Hindlimb muscle (tissue), 1 donor: ENCODE measurements at regions not wholly inside any gene's neighbourhood (a gene's known extent, or its start where the extent isn't known, plus 50 kb on each side); places are given as distances from the start of the nearest gene placed in this dataset.
"Not testable (repeated sequence)": the region's sequence is repeated elsewhere in the genome, so short reads cannot be mapped to it uniquely, and the experiment has no call there.

Source experiments
- DNase-seq: peaks from one replicate; pipeline ENCODE4 v3.0.0-alpha.2; 2013

- no peak for DNase-seq
Observed at GRCh38 chr10:118918116-118918515, 111.4 kb upstream of the NANOS1 start.

GRCh38 chr10:118918587-118918986 lies 110.9 kb upstream of the NANOS1 start:
- no peak for DNase-seq

- DNase-seq, result no peak
Observed at GRCh38 chr10:118920206-118920605, 109.3 kb upstream of the NANOS1 start.

- DNase-seq, result no peak
Observed at GRCh38 chr10:118922226-118922625, 107.3 kb upstream of the NANOS1 start.

- DNase-seq, result no peak
Observed at GRCh38 chr10:118922972-118923371, 106.5 kb upstream of the NANOS1 start.

GRCh38 chr10:118924493-118924892 lies 105.0 kb upstream of the NANOS1 start:
- no peak for DNase-seq

GRCh38 chr10:118925404-118926071 lies 104.0 kb upstream of the NANOS1 start:
- DNase-seq, result no peak

- DNase-seq, result no peak
Observed at GRCh38 chr10:118926072-118926417, 103.5 kb upstream of the NANOS1 start.

- DNase-seq, result no peak
Observed at GRCh38 chr10:118926441-118926840, 103.1 kb upstream of the NANOS1 start.

- no peak for DNase-seq
Observed at GRCh38 chr10:118926903-118927302, 102.6 kb upstream of the NANOS1 start.

- DNase-seq, result no peak
Observed at GRCh38 chr10:118927321-118927720, 102.2 kb upstream of the NANOS1 start.

- no peak for DNase-seq
Observed at GRCh38 chr10:118930614-118931013, 98.9 kb upstream of the NANOS1 start.

- DNase-seq, result no peak
Observed at GRCh38 chr10:118931436-118931835, 98.1 kb upstream of the NANOS1 start.

GRCh38 chr10:118932154-118932553 lies 97.4 kb upstream of the NANOS1 start:
- not testable (repeated sequence) for DNase-seq

- DNase-seq, result no peak
Observed at GRCh38 chr10:118937226-118937625, 92.3 kb upstream of the NANOS1 start.

GRCh38 chr10:118939211-118940007 lies 90.1 kb upstream of the NANOS1 start:
- DNase-seq, result no peak

GRCh38 chr10:118940386-118940785 lies 89.1 kb upstream of the NANOS1 start:
- no peak for DNase-seq

GRCh38 chr10:118943253-118943652 lies 86.3 kb upstream of the NANOS1 start:
- no peak for DNase-seq

GRCh38 chr10:118944959-118945633 lies 84.4 kb upstream of the NANOS1 start:
- no peak for DNase-seq

- no peak for DNase-seq
Observed at GRCh38 chr10:118948786-118949185, 80.7 kb upstream of the NANOS1 start.

GRCh38 chr10:118950190-118950680 lies 79.3 kb upstream of the NANOS1 start:
- DNase-seq, result no peak

- DNase-seq, result no peak
Observed at GRCh38 chr10:118950997-118951637, 78.4 kb upstream of the NANOS1 start.
